ENCODE measurements at regions not wholly inside any gene's neighbourhood (a gene's known extent, or its start where the extent isn't known, plus 50 kb on each side); places are given as distances from the start of the nearest gene placed in this dataset.

DNA sequence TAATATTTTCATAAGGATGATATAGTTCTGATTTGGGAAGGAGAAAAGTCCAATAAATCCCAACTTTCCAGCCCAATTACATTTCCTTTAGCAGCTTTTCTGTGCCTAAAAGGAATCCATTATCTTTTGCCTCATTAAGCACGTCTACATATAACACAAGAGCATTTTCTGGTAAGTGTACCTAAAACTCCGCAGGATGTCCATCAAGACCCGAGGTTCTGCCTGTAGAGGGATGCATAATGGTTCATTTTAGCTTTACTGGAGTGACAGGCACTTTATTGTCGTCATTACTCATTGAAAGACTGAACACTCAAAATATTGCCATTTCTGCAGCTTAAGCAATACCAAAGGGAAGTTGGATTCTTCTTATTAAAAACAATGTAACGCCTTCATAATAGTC is 669.0 kb downstream of the PRELID2 start:
- Histone ChIP-seq H3K4me3 (no peak overlapping the region), H3K27ac (no peak overlapping the region)

GRCh38 chr5:145163876-145164275 is 671.3 kb downstream of the PRELID2 start:
- H3K27ac ChIP-seq, result no peak overlapping the region
- H3K4me3 ChIP-seq, result no peak overlapping the region

GRCh38 chr5:145162626-145163025 is 672.5 kb downstream of the PRELID2 start:
- H3K4me3 ChIP-seq, result no peak overlapping the region
- no peak overlapping the region for H3K27ac ChIP-seq

GRCh38 chr5:145161391-145161790 is 673.8 kb downstream of the PRELID2 start:
- H3K27ac ChIP-seq, result no peak overlapping the region
- H3K4me3 ChIP-seq, result no peak overlapping the region

- no peak overlapping the region for H3K4me3 ChIP-seq
- no peak overlapping the region for H3K27ac ChIP-seq
Measured at GRCh38 chr5:145160679-145161078, 674.5 kb downstream of the PRELID2 start.

DNA sequence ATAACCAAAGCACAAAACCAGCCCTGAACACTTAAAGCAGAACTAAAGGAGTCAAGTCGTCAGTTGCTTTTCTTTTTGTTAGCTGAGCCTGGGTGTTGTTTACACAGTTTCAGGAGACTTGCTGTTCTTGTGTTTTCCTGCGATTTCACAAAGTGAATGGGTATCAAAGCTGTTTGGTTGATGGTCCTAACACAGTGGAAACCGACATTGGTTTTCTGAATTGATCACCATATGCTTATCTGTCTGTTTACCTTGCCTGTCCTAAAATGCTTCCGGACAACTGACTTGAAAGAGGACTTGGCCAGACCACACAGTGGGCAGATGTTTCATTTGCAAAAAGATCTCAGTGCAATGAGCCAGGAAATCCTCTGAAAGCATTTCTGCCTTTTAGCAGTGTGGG is 676.4 kb downstream of the PRELID2 start:
- no peak overlapping the region for H3K4me3 ChIP-seq

GRCh38 chr5:145157841-145158240 is 677.3 kb downstream of the PRELID2 start:
- H3K27ac ChIP-seq, result no peak overlapping the region
- no peak overlapping the region for H3K4me3 ChIP-seq

More for the DNA sequence above, 676.4 kb downstream of the PRELID2 start:
- no peak overlapping the region for H3K27ac ChIP-seq

GRCh38 chr5:145141534-145141933 is 693.6 kb downstream of the PRELID2 start:
- Histone ChIP-seq H3K4me3 (no peak overlapping the region), H3K27ac (no peak overlapping the region)

- no peak overlapping the region for H3K4me3 ChIP-seq
- H3K27ac ChIP-seq, result no peak overlapping the region
Measured at GRCh38 chr5:145130996-145131395, 704.1 kb downstream of the PRELID2 start.

DNA sequence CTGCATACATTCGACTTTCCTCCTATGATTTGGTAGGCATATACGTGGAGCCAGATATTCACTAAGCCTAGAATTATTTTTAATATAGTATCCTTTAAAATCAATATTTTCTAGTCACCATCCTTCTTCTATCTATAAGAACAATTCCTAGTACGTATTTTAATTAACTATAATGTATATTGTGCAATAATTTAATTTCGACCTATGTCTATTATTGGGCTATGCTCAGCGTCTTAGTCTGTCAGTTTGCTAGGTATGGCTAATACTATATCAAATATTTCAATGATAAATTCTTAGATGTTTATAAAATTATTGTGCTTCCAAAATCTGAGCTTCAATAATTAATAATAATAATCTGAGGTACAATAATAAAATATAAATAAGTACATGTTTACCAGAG is 705.3 kb downstream of the PRELID2 start:
- Histone ChIP-seq H3K4me3 (no peak overlapping the region), H3K27ac (no peak overlapping the region)

- no peak overlapping the region for H3K27ac ChIP-seq
- H3K4me3 ChIP-seq, result no peak overlapping the region
Measured at GRCh38 chr5:145124806-145125205, 710.3 kb downstream of the PRELID2 start.

GRCh38 chr5:145118611-145119010 is 716.5 kb downstream of the PRELID2 start:
- Histone ChIP-seq H3K4me3 (no peak overlapping the region), H3K27ac (no peak overlapping the region)

DNA sequence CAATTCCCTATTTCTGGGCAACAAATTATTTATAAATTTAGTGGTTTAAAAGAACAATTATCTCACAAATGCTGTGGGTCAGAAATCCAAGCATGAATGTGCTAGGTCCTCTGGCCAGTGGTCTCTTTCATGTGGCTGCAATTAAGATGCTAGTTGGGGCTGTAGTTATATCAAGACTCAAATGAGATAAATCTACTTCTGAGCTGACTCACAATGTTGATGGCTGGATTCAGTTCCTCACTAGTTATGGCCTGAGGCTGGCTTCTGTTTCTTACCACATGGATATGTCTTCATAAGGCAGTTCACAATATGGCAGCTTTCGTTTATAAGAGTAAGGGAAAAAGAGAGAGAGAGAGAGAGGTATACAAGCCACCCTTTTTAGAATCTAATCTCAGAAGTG is 717.0 kb downstream of the PRELID2 start:
- Histone ChIP-seq H3K4me3 (no peak overlapping the region), H3K27ac (no peak overlapping the region)

GRCh38 chr5:145117285-145117684 is 717.9 kb downstream of the PRELID2 start:
- Histone ChIP-seq H3K4me3 (no peak overlapping the region), H3K27ac (no peak overlapping the region)

- no peak overlapping the region for H3K27ac ChIP-seq
- no peak overlapping the region for H3K4me3 ChIP-seq
Measured at GRCh38 chr5:145111420-145111819, 723.7 kb downstream of the PRELID2 start.

GRCh38 chr5:145110834-145111233 is 724.3 kb downstream of the PRELID2 start:
- Histone ChIP-seq H3K4me3 (no peak overlapping the region), H3K27ac (no peak overlapping the region)

- H3K27ac ChIP-seq, result no peak overlapping the region
- H3K4me3 ChIP-seq, result no peak overlapping the region
Measured at GRCh38 chr5:145110181-145110580, 725.0 kb downstream of the PRELID2 start.

DNA sequence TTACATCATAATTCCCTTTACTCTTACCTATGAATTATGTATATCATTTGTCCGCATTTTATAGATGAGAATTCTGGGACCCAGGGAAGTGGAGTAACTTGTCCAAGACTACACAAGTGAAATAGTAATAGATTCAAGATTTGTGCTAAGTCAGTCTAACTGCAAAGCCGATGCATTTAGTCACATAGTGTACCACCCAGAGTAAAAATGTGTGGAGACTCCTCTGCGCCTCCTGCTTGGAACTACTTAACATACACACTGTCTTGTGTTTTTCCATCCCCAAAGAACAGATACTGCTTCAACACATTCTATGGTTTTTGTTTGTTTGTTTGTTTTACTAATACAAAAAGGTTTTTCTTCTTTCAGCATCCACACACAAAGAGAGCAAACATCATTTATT is 729.8 kb downstream of the PRELID2 start:
- Histone ChIP-seq H3K27ac (no peak overlapping the region), H3K4me3 (no peak overlapping the region)

DNA sequence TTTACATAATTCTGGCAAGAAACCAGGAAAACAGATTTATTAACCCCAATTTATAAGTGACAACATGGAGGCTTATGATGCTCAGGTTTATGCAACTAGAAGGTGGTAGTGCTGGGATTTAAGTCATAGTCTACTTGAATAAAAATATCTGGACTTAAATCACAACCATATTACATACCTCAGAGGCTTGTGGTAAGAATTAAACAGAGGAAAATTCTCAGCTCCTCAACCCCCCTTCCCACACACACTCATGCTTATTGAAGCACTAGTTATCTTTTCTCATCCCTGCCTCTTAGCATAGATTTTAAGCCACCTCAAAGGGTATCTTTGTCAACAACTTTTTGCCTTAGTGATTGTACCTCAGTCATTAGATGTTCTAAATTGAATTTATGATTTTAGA is 731.0 kb downstream of the PRELID2 start:
- no peak overlapping the region for H3K4me3 ChIP-seq
- H3K27ac ChIP-seq, result no peak overlapping the region

GRCh38 chr5:145101246-145101645 is 733.9 kb downstream of the PRELID2 start:
- no peak overlapping the region for H3K27ac ChIP-seq

GRCh38 chr5:145090115-145090514 is 745.0 kb downstream of the PRELID2 start:
- no peak overlapping the region for H3K4me3 ChIP-seq
- H3K27ac ChIP-seq, result no peak overlapping the region

More at GRCh38 chr5:145101246-145101645, 733.9 kb downstream of the PRELID2 start:
- H3K4me3 ChIP-seq, result no peak overlapping the region

- Histone ChIP-seq H3K4me3 (no peak overlapping the region), H3K27ac (no peak overlapping the region)
Measured at GRCh38 chr5:145084834-145085233, 750.3 kb downstream of the PRELID2 start.

GRCh38 chr5:145077028-145077427 is 758.1 kb downstream of the PRELID2 start:
- no peak overlapping the region for H3K27ac ChIP-seq
- H3K4me3 ChIP-seq, result no peak overlapping the region

Measured in skin epidermis (tissue), 12 donors.